OCI-LY1 (cell line): ENCODE measurements at regions not wholly inside any gene's neighbourhood (a gene's known extent, or its start where the extent isn't known, plus 50 kb on each side); places are given as distances from the start of the nearest gene placed in this dataset.

Experiments
- H2AFZ ChIP-seq: fragments of 200-600 bp; sonication (generic), shearing (Covaris generic); 2 replicates; pipeline ENCODE4 v1.6.0; 2014; ENCODE audit warnings: antibody characterized with exemption, mild to moderate bottlenecking, low read length
- H3F3A ChIP-seq: fragments of 200-600 bp; sonication (generic), shearing (Covaris generic); 2 replicates; pipeline ENCODE4 v1.6.0; 2014; ENCODE audit warnings: mild to moderate bottlenecking, antibody characterized with exemption, low read length, moderate library complexity; ENCODE audit not compliant: insufficient read depth
- H3K27ac ChIP-seq: fragments of 200-600 bp; sonication (generic); 2 replicates; pipeline ENCODE4 v1.5.1; 2014; ENCODE audit warnings: low read length, mixed run types, mild to moderate bottlenecking, low read depth; ENCODE audit not compliant: poor library complexity, severe bottlenecking
- H3K27me3 ChIP-seq: fragments of 200-600 bp; sonication (generic); 2 replicates; pipeline ENCODE4 v1.6.0; 2014; ENCODE audit warnings: antibody characterized with exemption, mild to moderate bottlenecking, low read length, moderate library complexity; ENCODE audit not compliant: insufficient read depth
- H3K36me3 ChIP-seq: fragments of 200-600 bp; sonication (generic); 2 replicates; pipeline ENCODE4 v1.6.1; 2014; ENCODE audit warnings: mild to moderate bottlenecking, antibody characterized with exemption, low read length, moderate library complexity, mixed read lengths; ENCODE audit not compliant: insufficient read depth
- H3K4me1 ChIP-seq: fragments of 200-600 bp; sonication (generic); 2 replicates; pipeline ENCODE4 v1.5.1; 2014; ENCODE audit warnings: mild to moderate bottlenecking, low read length, moderate library complexity; ENCODE audit not compliant: insufficient read depth, severe bottlenecking
- H3K4me2 ChIP-seq: fragments of 200-600 bp; sonication (generic), shearing (Covaris generic); 2 replicates; pipeline ENCODE4 v1.6.1; 2014; ENCODE audit warnings: low read length
- H3K4me3 ChIP-seq: fragments of 200-600 bp; sonication (generic); 2 replicates; pipeline ENCODE4 v1.5.1; 2014; ENCODE audit warnings: low read length, low read depth, mild to moderate bottlenecking, mixed read lengths; ENCODE audit not compliant: poor library complexity, severe bottlenecking
- H3K79me2 ChIP-seq: fragments of 200-600 bp; shearing (Covaris generic); 2 replicates; pipeline ENCODE4 v1.6.1; 2016; ENCODE audit warnings: mixed run types, low read length, mixed read lengths; ENCODE audit not compliant: insufficient read depth
- H3K9ac ChIP-seq: fragments of 200-600 bp; sonication (generic), shearing (Covaris generic); 2 replicates; pipeline ENCODE4 v1.6.1; 2014; ENCODE audit warnings: mild to moderate bottlenecking, low read length, mixed read lengths
- H3K9me2 ChIP-seq: fragments of 200-600 bp; sonication (generic), shearing (Covaris generic); 2 replicates; pipeline ENCODE4 v1.6.1; 2014; ENCODE audit warnings: low read depth, mild to moderate bottlenecking, low read length, mixed read lengths
- H3K9me3 ChIP-seq: fragments of 200-600 bp; shearing (Covaris generic); 2 replicates; pipeline ENCODE4 v1.6.1; 2014; ENCODE audit warnings: low read length, mixed read lengths
- H4K20me1 ChIP-seq: fragments of 200-600 bp; sonication (generic), shearing (Covaris generic); 2 replicates; pipeline ENCODE4 v1.6.0; 2016; ENCODE audit warnings: mild to moderate bottlenecking, low read length; ENCODE audit not compliant: insufficient read depth
- CTCF ChIP-seq: fragments of 200-600 bp; sonication (generic), shearing (Covaris generic); IDR thresholded peaks from 2 replicates; pipeline ENCODE4 v1.5.1; 2017; ENCODE audit warnings: mild to moderate bottlenecking, antibody characterized with exemption, low read length, moderate library complexity, mixed read lengths
- EZH2 ChIP-seq: fragments of 200-600 bp; sonication (generic), shearing (Covaris generic); IDR thresholded peaks from 2 replicates; pipeline ENCODE4 v1.8.0; 2017; ENCODE audit warnings: borderline replicate concordance, mixed run types, mild to moderate bottlenecking, antibody characterized with exemption, low read length, moderate library complexity, mixed read lengths

DNA sequence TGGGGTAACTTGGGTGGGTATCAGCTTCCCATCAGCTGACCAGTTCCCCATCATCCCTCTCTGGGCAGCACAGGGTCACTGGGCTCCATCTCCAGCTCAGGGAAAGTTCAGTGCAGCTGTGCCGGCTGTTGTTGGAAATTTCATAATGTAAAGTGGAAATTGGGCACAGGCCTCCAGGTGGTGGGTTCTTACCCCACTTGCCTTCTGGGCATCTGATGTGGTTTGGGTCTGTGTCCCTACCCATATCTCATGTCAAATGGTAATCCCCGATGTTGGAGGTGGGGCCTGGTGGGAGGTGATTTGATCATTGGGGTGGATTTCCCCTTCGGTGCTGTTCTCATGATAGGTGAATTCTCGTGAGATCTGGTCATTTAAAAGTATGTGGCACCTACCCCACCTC is 59.7 kb upstream of the PSEN2 start:
- no peak for TF ChIP-seq CTCF
- TF ChIP-seq EZH2 = no peak
- Histone ChIP-seq H2AFZ (no peak overlapping the region), H3K4me3 (no peak overlapping the region)

GRCh38 chr1:226809785-226810571 is 60.4 kb upstream of the PSEN2 start:
- no peaks in the 10 kb centered on the region for H3K79me2 ChIP-seq
- H3F3A ChIP-seq = no peaks in the 10 kb centered on the region
- no peak overlapping the region for H2AFZ ChIP-seq
- H3K27ac ChIP-seq = no peak overlapping the region
- no peaks in the 10 kb centered on the region for H3K9me2 ChIP-seq
- no peaks in the 10 kb centered on the region for H3K9me3 ChIP-seq
- no peak overlapping the region for H3K4me2 ChIP-seq
- no peaks in the 10 kb centered on the region for H4K20me1 ChIP-seq
- no peaks in the 10 kb centered on the region for H3K27me3 ChIP-seq
- no peak overlapping the region for H3K9ac ChIP-seq
- H3K4me3 ChIP-seq = no peak overlapping the region
- TF ChIP-seq CTCF = no peak
- TF ChIP-seq EZH2 = no peak
- no peaks in the 10 kb centered on the region for H3K36me3 ChIP-seq
- H3K4me1 ChIP-seq = no peaks in the 10 kb centered on the region

More for the DNA sequence above, 59.7 kb upstream of the PSEN2 start:
- H3K9me2 ChIP-seq = no peaks in the 10 kb centered on the region
- no peaks in the 10 kb centered on the region for H4K20me1 ChIP-seq
- H3K79me2 ChIP-seq = no peaks in the 10 kb centered on the region
- H3K9me3 ChIP-seq = no peaks in the 10 kb centered on the region
- no peak overlapping the region for H3K9ac ChIP-seq
- no peaks in the 10 kb centered on the region for H3K27me3 ChIP-seq
- no peaks in the 10 kb centered on the region for H3F3A ChIP-seq
- no peaks in the 10 kb centered on the region for H3K36me3 ChIP-seq
- H3K4me2 ChIP-seq = no peak overlapping the region
- H3K4me1 ChIP-seq = no peaks in the 10 kb centered on the region
- H3K27ac ChIP-seq = no peak overlapping the region

DNA sequence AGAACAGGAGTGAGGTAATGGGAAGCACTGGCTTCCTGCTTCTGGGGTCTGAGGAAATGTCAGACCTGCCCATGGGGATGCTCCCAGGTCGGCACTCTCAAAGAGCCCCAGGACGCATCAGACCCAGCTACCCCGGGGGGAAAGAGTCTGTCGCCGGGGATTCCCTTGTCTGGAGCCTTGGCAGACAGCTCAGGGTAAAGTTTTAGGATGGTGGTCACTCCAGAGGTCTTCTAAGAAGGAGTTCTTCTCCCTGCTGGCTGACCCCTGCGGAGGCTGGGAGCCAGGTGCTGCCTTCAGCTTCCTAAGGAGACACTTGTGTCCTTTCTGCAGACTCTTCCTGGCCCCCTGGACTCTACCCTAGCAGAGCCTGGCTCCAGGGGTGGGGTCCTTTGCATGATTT is 61.9 kb upstream of the PSEN2 start:
- no peak overlapping the region for H3K27ac ChIP-seq
- TF ChIP-seq CTCF (no peak), EZH2 (no peak)

More for the DNA sequence above, 61.9 kb upstream of the PSEN2 start:
- Histone ChIP-seq H3K79me2 (no peaks in the 10 kb centered on the region), H3K4me3 (no peak overlapping the region), H3K9ac (no peak overlapping the region), H3K36me3 (no peaks in the 10 kb centered on the region), H4K20me1 (no peaks in the 10 kb centered on the region), H3K9me2 (no peaks in the 10 kb centered on the region), H3K9me3 (no peaks in the 10 kb centered on the region), H3K4me1 (no peaks in the 10 kb centered on the region), H3K4me2 (no peak overlapping the region), H2AFZ (no peak overlapping the region), H3K27me3 (no peaks in the 10 kb centered on the region), H3F3A (no peaks in the 10 kb centered on the region)
